DMS 273 (cell line): ENCODE measurements at regions not wholly inside any gene's neighbourhood (a gene's known extent, or its start where the extent isn't known, plus 50 kb on each side); places are given as distances from the start of the nearest gene placed in this dataset.

Experiments
- DNase-seq: peaks from one replicate; lab custom pipeline; 2025; ENCODE audit not compliant: unreplicated experiment; lab: John Stamatoyannopoulos, UW

DNA sequence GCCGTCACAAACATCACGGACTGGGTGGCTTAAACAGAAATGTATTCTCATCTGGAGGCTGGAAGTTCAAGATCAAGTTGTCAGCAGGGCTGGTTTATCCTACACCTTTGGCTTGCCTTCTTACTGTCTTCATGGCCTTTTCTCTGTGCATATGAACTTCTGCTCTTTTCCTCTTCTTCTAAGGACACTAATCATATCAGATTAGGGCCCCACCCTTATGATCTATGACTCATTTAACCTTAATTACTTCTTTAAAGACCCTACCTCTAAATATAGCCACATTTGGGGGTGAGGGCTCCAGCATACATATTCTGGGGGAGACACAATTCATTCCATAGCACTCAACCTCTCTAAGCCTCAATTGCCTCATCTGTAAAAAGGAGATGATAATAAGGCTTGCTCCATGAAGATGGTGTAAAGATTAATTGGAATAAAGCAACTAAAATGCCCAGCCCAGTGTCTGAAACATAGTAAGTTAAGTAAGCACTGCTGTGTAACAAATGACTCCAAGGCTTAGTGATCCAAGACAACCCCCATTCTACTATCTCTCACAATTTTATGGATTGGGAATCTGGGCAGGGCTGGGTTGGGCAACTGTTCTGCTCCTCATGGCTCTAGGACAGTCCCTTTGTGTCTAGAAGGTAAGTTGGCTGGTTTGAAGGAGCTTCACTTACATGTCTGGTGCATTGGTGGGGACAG is 119.8 kb downstream of the BANF2 start:
- DNase-seq: no peak

DNA sequence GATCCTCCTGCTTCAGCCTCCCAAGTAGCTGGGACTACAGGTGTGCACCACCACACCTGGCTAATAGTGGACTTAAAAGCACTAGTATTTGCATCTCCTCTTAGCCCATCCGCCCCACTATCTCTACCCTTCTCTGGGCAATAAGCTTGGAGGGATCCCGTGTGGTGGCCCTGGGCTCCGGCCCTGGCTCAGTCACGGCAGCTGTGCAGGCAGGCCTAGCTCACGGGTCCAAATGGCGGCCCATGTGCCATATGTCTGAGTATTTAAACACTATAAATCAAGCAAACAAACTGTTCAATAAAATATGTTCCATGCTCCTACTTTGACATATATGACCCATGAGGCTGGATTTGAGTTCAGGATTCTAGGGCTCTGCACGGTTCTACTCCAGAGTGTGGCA is 118.4 kb downstream of the BANF2 start:
- no peak for DNase-seq

DNA sequence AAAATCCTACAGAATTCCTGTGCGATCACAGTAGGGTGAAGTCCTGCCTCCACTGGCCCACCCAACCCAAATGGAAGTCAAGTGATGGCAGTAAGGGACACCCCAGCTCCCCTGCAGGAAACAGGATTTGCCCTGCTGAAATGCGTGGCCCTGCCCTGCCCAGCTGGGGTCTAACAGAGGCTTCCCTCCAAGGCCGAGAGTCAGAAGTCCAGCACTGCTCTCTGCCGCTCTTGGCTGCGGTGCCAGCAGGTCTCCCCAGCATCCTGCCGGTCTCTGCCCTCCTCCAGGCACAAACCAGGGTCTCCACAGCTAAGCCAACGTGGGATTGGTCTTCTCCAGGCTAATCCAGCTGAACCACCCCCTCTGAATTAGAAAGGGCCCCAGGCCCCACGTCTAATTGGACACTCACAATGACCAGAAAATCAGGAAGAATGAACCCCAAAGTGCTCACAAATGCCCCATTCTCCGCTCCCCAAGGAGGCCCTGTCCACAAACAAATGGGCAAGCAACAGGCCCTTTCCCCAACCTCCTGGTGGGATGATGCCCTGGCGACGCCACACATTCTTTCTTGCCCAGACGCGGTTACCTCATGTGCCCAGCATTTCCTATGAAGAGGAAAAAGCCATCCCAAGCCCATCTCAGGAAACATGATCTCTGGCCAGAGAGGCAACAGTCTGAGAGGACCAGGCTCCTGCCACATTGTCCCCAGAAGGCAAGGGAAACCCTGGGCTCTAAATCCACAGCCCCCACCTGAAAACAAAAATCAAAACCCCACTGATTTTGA is 117.2 kb downstream of the BANF2 start:
- no peak for DNase-seq

DNA sequence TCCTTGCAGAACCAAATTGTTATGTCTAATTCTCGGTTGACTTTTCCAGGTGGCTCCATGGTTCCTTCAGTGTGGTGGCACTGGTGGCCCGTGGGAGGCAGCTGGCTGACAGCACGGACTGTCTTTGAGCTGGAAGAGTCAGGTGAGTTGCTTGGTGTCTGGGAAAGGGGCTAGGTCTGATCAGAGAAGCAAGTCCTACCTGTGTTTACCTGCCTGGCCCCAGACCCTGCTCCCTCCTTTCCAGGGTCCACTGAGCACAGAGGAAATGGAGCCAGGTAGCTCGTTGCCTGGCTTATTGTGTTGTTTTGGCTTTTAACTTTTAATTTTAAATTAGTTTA is 111.8 kb downstream of the BANF2 start:
- no peak for DNase-seq

DNA sequence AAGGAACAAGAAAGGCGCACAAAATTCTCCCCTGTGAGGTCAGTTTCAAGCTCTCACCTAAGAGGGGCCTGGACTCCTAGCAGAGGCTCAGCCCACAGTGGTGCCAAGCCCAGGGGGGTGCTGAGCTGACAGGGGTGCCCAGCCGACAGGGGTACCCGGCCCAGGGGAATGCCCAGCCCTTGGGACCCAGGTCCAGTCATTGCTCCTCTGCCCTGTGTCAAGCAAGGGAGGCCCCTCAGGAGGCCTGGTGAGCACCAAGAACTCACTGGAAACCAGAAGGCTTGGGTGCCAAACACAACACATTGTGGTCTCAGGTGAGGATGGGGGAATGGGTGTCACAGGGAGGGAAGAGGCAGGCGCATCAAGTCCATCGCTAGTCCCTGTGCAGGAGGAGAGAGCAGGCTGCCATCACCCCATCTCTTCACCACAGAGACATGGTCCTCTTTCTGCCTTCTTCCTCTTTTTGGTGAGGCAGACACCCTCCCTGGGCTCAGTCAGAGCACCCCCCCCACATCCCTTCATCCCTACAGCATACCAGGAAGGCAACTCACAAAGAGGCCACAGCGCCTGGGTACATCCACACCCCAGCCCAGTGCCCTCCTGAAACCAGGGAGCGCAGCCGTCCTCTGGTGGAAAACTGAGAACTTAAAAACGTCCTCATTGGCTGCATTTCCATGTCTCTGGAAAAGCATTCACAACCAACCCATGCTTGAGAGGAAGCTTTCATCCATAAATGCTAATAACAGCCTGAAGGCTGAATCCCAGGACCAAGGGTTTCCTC is 111.3 kb downstream of the BANF2 start:
- DNase-seq: no peak

DNA sequence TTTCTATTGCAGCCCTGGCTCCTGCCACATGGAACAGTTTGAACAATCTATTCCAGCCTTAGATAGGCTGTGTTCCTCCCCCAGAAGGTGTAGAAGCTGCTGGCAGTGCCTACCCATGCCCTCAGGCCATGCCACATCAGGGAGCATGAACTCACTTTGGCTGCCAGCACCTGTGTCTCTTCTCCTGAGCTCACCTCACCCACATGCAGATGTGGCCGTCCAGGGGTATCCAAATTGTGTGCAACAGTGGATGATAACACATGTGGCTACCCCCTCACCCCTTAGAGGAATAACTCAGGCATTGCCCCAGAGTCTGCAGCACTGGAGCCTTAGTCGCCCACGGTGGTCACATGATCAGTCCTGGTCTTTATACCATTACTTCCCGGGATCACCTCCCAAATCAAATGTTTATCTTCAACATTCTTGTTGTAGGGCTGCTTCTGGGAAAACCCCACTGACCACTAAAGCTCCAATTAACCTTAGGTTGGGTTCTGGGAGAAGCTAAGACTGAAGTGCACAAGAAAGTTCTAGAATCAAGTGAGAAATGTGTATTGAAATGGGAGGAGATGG is 110.4 kb downstream of the BANF2 start:
- no peak for DNase-seq

DNA sequence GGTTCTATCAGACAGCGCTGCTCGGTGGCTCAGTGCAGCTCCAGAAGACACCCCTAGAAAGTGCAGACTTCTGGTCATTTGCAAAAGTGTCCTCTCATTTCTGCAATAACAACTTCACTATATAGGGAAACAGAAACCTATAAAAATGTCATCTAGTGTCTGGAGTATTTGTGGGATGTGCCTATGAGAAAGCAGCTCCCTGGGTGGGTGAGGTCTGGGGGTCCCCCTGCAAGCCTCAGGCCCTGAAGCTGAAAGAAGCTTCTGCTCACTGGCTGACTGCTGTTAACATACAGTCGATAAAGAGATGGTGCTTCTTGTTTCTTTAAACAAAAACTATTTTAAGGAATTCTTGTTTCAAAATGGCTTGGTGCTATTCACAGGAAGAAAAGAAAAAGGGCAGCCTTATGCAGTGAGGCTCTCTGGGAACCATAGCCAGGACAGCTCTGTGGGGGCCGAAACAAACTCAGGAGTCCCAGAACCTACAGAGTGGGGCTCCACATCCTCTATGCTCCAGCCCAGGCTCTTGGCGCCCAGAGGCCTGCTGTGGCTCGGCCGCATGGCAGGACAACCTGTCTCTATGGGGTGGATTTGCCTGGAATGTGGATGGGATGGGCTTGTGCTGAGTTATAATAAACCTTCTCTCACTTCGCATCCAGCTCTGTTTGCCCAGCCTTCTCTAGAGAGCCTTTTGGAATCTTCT is 109.7 kb downstream of the BANF2 start:
- DNase-seq: no peak

DNA sequence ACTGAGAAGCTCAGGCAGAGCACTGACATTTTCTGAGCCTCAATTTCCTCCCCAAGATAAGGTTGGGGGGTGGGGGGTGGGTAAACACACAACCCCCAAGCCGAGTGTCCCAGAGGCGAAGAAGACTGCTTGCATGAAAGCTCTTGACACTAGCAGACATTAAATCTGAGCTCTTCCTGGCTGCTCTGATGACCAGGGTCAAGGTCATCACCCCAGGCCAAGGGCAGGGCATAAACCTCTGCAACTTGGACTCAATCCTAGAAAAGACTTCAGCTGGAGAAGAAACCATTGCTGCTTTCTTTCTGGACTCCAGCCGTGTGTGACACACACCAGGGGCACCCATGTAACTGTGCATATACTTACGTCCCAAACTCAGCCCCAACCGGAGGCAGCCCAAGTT is 109.0 kb downstream of the BANF2 start:
- no peak for DNase-seq

DNA sequence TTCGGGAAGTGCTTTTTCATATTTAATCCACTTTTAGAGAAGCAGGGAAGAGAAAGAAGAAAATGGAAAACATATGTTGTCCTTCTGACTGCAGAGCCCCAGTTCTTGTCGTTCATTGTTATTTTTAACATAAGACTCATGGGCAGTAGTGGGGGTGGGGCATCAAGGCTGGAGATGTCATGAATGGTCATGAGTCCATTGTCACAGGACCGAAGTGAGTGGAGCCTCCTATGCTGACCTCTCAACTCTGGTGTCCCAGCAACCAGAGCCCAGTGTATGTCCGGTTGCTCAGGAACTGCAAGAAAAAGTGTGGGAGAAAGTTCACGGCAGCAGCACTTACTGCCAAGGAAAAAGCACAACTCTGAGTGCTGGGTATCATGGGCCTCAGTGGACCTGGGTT is 108.6 kb downstream of the BANF2 start:
- DNase-seq: no peak

DNA sequence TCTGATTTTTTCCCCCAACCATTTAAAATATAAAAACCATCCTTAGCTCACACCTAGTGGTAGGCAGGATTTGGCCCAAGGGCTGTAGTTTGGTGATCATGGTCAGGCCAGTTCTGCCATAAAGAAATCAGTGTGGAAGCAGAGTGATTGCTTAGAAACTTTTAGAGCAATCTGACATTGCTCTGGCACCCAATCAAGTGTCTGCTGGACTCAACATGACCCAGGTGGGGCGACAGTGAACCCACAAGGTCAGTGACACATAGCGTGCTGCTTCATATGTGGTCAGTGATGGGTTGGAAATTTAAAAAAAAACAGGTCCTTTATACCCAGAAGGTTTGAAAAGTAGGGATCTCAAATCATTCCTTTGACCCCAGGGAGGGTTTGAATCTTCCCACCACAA is 107.9 kb downstream of the BANF2 start:
- DNase-seq: no peak

DNA sequence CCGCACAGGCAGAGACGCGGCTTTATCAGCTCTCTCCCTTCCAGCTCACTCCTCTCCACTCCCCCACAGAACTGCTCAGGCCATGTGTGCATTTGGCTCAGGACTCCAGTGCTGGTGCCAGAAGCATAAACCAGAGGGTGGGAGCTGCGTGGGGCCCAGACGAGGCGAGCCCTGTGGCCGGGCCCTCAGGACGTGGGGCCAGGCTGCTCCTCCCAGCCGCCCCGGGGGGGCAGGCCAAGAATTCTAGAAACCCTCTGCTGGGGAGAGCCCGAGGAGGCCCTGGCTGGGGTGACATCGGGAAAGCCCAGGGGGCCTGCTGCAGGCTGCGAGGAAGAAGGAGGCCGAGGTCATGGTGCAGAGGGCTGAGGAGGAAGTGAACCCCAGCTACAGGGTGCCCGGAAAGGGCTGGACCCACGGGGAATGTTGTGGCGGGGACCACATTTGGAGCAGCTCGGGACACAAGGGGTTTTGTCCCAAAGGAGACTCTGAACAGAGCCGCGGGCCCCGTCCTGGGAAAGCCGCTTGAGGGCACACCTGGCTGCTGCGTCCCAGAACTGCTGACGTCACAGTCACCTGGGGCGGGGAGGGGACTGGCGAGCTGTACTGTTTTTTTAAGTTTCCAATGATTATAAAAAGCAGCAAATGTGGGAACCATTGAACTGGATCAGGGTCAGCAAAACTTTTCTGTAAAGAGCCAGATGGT is 107.1 kb downstream of the BANF2 start:
- peak; percentile 36 for DNase-seq

DNA sequence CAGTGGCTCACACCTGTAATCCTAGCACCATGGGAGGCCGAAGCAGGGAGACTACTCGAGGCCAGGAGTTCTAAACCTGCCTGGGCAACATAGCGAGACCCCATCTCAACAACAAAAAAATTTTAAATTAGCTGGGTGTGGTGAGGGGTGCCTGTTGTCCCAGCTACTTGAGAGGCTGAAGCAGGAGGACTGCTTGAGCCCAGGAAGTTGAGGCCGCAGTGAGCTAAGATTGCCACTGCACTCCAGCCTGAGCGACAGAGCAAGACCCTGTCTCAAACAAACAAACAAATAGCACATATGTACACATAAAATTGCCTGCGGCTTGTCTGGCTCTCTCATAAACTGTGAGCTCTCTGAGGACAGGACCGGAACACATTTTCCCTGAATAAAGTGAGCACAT is 106.3 kb downstream of the BANF2 start:
- DNase-seq: no peak

DNA sequence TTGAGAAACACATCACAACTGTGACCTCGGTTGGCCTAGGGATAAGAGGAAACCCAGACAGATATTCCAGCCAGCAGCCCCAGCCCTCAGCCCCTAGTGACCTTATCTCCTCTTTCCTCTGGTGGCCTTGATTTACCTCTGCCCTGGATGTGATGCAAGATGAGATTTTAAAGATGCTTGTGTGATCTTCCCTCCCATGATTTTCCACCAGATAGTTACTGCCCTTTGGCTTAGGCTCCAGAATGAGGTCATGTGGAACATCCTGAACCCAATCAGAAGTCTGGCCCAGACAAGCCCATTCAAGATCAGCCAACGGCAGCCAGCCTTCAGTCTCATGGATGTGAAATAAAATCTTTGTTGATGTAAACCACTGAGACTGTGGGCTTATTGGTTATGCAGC is 104.0 kb downstream of the BANF2 start:
- DNase-seq: no peak

DNA sequence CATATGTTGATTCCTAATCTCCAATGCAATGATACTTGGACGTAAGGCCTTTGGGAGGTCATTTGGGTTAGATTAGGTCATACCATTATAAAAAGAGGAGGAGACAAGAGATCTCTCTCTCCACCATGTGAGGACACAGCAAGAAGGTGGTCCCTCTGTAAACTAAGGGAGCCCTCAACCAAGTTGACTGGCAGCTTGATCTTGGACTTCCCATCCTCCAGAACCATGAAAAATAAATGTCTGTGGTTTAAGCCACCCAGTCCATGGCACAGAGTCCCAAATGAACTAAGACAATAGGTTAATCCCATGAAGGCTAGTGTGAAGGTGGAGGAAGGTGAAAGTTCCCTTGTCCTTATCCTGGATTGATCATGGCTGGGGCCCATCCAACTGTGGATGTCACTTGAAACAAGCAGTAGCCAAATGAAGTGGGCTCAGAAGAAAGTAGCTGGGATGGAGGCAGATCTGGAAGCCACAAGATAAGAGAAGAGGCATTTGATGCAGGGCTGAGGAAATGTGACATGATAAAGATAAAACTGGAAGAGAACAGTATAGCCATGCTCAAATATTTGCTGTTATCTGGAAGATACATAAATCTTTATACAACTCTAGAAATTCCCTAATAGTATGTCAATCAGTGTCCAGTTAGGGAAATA is 99.9 kb downstream of the BANF2 start:
- DNase-seq: no peak

DNA sequence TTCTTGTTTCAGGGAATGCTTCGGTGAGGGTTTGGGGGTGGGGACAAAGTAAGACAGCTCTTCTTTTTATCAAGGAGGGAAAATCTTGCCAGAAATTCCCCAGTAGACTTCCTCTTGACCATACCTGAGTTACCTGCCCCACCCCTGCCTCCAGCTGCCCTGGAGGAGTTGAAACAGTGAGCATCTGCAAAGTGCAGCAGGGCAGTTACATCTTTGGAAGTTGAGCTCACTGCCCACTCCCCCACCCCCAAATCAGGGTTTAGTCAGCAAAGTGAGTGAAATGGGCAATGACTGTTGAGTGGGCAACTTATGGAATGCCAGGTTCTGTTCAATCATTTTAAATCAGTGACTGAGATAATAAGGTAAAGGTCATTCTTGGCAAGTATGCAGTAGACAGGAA is 98.8 kb downstream of the BANF2 start:
- DNase-seq: no peak

DNA sequence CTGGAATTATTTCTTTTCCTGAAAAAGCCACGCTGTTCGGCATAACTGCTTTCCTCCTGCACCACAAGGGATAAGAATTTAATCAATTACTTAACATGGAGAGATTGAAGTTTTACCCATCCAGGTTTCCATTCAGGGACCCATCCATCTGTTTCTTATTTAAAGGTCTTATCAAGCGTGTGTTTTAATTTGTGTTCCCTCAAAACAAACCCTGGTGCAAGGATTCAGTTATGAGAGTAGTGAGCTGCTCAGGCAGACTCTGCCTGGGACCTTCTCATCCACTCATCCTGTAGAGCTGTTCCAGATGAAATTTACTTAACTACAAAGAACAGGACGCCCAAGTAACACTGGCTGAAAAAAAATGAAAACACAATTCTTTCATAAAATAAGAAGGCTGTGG is 97.8 kb downstream of the BANF2 start:
- no peak for DNase-seq

DNA sequence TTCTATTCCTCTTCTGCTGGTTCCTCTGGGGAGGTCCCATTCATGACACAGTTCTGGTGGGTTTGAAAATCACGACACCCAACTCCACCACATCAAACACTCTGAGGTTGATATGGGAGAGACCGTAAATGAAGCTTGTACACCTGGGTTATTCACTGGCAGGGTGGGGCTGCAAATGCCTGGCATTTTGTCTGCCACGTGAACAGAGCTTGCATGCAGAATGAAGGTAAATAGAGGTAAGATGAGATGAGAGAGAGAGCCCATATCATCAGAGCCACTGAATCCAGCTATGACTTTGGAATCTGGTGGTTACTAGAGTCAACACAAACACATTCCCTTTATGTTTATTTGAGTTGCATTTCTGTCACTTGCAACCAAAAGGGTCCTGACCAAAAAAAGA is 97.4 kb downstream of the BANF2 start:
- DNase-seq: no peak

DNA sequence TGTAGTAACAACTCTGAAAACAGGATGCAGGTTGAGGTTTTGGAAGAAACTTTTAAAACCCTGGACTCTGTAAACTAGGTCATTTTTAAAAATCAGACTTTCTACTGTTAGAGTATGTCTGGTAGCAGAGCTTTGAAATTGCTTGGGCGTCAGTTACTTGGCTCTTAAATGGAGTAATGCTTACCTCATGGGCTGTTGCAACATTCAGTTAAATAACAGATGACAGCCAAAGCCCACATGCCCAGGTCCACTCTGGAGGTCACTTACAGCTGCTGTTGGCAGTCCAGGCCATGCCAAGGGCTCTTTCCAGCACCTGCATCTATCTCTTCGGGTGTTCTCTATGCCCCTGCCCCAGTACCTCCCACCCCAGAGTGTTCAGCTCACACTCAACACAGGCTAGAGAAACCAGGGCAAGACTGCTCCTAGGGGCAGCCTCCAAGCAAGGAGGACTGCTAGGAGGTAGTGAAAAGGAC is 96.4 kb downstream of the BANF2 start:
- no peak for DNase-seq

DNA sequence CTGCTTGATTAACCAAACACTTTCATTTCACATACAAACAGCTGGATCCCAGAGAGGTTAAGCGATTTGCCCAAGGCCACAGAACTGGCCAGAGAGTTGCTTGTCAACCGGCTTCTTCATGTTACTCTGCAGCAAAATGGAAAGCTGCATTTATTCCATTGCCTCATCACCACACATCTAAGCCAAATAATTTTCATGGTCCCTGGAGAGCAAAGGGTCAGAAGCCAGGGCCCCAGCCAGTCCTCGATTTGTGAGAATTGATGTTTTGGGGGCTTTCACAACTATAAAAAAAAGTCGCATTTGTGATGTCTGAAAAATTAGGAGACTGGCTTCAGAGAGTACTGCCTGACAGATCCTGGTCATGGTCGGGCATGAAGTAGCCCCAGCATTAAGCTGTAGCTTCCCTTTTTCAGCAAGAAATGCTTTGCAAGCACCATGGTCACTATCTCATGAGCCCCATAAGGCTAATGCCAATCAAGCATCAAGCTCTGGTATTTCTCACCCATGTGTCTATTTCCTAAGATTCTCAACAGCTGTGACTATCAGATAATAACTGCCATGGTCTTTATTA is 95.8 kb downstream of the BANF2 start:
- no peak for DNase-seq

DNA sequence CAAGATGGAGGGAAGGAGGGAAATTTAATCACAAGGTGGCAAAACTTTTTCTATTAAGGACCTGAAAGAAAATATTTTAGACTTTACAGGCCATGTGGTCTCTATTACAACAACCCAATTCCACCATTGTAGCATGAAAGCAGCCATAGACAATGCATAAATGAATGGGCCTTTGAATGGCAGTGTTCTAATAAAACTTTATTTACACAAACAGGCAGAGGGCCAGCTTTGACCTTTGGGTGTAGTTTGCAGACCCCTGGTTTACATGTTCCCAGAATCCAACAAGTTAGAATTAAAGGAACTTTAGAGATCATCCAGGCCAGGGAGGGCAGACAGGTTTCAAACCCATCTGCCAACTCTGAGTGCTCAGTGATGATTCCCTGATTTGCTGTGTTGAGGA is 95.2 kb downstream of the BANF2 start:
- no peak for DNase-seq
